ENCODE measurements at regions not wholly inside any gene's neighbourhood (a gene's known extent, or its start where the extent isn't known, plus 50 kb on each side); places are given as distances from the start of the nearest gene placed in this dataset.

DNA sequence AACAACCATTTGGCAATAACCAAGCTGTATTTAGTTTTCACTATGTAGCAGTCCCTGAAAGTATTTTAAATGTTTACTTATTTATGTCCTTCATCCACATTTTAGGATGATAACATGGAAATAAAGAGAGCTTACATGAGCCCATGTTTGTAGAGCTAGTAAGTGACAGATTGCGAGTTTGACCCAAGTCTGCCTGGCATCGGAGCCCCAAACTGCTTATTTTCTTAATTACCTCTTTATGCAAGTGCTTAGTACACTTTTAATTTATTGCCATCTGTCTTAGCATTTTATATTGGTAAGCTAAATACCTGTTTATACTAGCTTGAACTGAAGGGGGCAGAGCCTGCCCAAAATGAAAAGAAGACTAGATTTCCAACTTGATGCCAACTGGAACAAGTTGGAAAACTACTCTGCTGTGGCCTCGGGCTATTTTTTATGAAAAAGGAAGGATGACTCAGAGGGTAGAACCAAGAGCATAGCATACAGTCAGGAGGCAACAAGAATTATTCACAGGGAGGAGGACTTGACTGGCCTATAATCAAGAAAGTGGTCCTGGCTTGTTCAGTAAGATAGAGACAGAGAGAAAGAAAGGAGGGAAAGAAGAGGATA is 150.2 kb downstream of the NDFIP2 start:
- TF ChIP-seq CTCF (IDR thresholded peaks at IDR 0.05) = peak in 5 of 7 experiments; percentile 12 to 54 (median 33)
- TF ChIP-seq POLR2A (IDR thresholded peaks at IDR 0.05) = no peak
